Right renal cortex interstitium (tissue), 3 donors: ENCODE measurements at regions not wholly inside any gene's neighbourhood (a gene's known extent, or its start where the extent isn't known, plus 50 kb on each side); places are given as distances from the start of the nearest gene placed in this dataset.
"Not testable (repeated sequence)": the region's sequence is repeated elsewhere in the genome, so short reads cannot be mapped to it uniquely, and the experiment has no call there.

Experiments used
- DNase-seq, 3 donors: peaks; one replicate each; pipeline ENCODE4 v3.0.0-alpha.2; 2013; ENCODE audit warnings: low read depth in 3 of 3, low spot score in 2 of 3

DNA sequence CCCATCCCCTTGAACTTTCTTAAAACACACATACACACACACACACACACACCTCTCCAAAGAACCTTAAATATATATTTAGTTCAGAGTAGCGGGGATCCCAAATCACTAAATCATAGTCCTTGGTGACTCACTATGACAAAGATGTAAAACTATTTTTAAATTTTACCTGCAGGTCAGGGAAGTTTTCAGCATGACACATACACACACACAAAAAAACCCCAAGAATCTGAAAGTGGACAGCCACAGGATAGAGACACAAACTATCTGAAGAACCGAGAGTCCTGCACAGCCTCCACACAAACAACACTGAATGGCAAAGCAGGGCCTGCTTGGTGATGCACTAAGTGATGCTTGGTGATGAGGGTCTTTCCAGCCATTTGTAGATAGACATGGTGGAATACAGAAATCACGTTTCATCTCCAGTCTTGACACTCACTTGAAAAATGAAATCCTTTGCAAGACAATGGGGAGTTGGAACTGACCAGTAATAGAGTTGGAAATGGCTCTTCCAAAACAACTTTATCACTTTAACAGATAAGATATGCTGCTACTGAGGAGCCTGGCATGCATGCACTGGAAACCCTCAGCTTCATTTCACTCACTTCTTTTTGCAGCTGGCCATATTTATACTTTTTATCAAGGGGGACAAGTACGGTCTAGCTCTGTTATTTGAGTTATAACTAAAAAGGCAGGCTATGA, 307.3 kb downstream of the RAPGEF2 start:
- no peak for DNase-seq

GRCh38 chr4:159410891-159411290, 308.0 kb downstream of the RAPGEF2 start:
- no peak for DNase-seq

DNA sequence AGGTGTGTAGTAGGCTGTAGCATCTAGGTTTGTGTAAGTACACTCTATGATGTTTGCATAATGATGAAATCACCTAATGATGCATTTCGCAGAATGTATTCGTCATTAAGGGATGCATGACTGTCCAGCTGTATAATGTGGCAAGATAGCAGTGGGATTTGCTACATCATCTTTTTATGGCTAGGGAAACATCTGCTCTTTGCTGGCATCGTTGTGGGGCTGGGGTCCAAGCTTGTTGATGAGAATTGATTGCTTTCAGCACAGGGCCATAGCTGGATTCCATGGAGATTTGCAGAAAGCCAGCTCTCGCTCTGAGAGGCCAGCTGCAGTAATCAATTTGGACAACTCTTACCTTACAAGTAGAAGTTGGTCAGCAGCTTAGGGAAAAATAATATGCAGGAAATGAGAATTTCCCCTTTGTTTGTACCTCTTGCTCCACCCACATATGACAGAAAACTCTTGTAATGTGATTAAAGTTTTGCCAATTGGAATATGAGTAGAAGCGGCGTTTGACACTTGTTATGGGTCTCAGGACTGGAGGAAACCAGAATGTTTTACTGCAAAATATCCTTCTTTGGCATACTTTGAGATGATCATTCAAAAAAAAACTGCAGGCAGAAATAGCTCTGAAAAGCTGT, 310.5 kb downstream of the RAPGEF2 start:
- no peak for DNase-seq

DNA sequence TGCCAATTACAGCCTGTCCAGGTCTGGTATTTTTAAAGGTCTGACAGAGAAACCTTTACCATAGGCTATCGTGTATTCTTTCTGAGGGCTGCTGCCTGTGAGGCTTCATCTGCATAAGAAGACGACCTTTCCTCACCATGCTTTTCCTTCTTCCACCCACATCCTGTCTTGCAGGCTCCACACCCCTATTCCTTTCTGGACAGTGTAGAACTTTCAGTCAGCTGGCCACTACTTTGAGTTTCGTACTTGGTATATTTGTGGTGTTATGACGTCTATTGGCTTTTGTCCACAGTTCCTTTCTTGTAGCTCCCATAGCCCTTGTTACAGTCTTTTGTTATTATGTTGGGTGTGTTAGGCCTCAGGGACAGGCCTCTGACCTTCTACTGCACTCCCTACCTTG, 311.4 kb downstream of the RAPGEF2 start:
- no peak for DNase-seq

DNA sequence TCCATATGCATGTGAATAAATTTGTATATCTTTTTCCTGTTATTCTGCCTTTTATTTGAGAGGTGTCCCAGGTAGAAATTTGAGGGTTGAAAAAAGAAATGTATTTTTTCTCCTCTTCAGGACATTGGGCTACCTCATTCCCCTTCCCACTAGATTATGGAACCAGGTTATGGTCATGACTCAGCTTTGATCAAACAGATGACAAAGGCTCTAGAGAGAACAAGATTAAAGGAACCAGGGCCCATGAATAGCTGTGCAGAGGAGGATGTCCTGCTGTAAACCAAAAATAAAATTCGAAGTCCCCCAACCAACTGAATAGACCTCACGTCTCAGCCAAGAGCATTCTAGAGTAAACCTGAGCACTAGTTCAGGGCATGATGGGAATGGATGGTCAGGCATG, 313.2 kb downstream of the RAPGEF2 start:
- DNase-seq, result no peak

DNA sequence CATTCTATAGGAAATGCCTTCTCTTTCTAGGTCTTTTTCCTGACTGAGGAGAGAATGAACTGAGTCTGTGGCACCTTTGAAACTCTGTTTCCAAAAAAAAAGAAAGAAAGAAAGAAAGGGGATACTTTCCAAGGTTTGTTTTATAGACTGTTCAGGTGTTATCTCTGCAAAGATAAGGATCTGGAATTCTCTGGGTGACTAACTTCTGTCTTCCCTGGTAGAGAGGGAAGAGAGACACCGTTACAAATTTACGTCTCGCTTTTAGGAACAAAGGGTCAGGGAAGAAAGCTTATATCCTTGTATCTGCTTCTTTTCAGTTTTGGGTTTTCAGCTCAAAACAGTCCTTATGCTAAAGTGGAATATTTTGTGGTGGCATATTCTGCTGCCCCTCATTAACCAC, 314.1 kb downstream of the RAPGEF2 start:
- DNase-seq, result no peak

- DNase-seq, result no peak
Observed at GRCh38 chr4:159420162-159421057, 317.5 kb downstream of the RAPGEF2 start.

GRCh38 chr4:159421058-159421419, 318.2 kb downstream of the RAPGEF2 start:
- DNase-seq, result not testable (repeated sequence)

DNA sequence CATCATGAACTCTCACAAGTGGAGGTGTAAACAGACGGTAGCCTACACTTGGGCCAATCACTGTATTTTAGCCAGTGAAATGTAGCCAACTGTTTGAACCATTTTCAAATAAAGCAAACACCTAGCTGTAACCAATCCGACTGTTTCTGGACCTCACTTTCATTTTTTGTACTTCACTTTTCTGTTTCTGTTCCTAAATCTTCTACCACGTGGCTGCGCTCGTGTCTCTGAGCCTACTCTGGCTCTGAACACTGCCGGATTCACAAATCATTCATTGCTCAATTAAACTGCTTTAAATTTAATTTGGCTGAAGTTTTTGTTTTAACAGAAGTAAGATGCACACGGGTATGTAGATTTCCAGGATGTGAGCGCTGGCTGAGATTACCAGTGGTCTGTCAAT, 319.1 kb downstream of the RAPGEF2 start:
- no peak for DNase-seq

- DNase-seq, result no peak
Observed at GRCh38 chr4:159422626-159423025, 319.7 kb downstream of the RAPGEF2 start.

- DNase-seq, result no peak
Observed at GRCh38 chr4:159425737-159426305, 322.9 kb downstream of the RAPGEF2 start.

DNA sequence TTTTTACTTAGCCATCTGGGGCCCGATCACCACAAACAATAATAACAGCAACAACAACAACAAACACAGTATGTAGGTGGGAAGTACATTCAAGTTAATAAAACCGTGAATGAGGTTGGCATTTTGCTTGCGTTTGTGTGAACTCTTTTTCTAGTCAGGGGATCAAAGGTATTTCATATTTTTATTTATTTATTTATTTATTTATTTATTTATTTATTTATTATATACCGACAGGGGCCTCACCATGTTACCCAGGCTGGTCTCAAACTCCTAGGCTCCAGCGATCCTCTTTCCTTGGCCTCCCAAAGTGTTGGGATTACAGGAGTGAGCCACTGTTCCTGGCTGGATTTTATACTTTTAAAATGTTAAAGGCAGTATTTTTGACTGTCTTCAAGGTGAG, 325.4 kb downstream of the RAPGEF2 start:
- DNase-seq, result no peak

DNA sequence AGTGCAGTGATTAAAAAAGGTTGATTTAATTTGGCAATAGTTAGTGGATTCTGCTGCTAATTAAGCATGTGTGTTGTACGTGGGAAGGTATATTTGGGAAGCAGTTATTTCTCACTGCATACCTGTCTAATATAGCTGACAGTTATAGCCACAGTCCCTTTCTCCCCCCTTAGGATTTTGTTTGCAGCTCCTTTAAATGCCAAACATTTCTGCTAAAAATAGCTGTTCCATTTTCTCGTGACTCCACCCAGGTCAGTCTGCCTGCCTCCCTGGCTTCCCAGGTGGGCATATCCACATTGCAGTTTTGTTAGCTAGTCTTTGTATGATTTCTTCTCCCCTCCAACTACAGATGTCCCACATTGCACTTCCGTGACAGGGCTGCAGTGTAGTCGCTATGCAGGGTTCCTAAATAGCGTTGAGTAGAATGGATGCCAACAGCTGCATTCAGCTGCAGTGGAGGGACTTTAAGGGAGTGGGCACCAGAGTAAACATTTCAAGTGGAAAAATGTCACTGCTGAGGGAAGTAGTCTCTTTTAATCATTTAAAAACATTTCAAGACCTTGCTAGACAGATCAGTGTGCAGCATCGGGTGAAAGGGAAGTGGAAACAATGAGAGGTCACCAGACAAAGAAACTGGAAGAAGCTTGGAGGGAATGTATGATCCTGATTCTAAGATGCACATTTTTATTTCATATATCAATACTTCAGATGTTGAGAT, 326.3 kb downstream of the RAPGEF2 start:
- DNase-seq, result no peak

GRCh38 chr4:159429693-159430035, 326.8 kb downstream of the RAPGEF2 start:
- no peak for DNase-seq

- DNase-seq, result no peak
Observed at GRCh38 chr4:159430896-159431295, 328.0 kb downstream of the RAPGEF2 start.

DNA sequence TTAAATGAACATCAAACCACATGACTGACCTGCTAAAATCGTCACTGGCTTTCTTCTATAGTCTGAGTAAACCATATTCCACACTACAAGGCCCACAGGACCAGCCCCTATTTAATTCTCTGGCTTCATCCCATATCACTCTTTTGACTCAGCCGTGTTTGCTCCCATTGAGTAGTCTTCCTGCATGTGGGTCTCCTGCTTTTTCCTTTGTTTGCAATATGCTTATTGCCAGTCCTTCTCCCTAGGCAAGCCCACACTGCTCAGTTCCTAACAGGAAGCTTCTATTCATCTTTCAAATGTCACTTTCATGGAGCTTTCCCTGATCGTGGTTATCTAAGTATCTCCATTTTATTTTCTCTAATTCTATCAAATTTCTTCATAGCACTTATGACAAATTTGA, 329.6 kb downstream of the RAPGEF2 start:
- DNase-seq, result no peak

- no peak for DNase-seq
Observed at GRCh38 chr4:159433337-159433736, 330.5 kb downstream of the RAPGEF2 start.

GRCh38 chr4:159434114-159434870, 331.4 kb downstream of the RAPGEF2 start:
- no peak for DNase-seq

DNA sequence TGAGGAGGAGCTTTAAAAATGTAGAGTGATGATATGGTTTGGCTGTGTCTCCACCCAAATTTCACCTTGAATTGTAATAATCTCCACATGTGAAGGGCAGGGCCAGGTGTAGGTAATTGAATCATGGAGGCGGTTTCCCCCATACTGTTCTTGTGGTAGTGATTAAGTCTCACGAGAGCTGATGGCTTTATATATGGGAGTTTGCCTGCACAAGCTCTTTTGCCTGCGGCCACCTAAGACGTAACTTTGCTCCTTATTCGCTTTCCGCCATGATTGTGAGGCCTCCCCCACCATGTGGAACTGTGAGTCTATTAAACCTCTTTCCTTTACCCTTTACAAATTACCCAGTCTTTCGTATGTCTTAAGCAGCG, 332.0 kb downstream of the RAPGEF2 start:
- no peak for DNase-seq

GRCh38 chr4:159435561-159436023, 332.7 kb downstream of the RAPGEF2 start:
- DNase-seq, result no peak
